GM21576 (cell line): ENCODE measurements at regions not wholly inside any gene's neighbourhood (a gene's known extent, or its start where the extent isn't known, plus 50 kb on each side); places are given as distances from the start of the nearest gene placed in this dataset.

ENCODE experiments used
- ATAC-seq: cut with Tn5 transposase; IDR thresholded peaks from one replicate; pipeline ENCODE4 v1.9.1; 2021; ENCODE audit warnings: mild to moderate bottlenecking, moderate library complexity; ENCODE audit not compliant: unreplicated experiment

- ATAC-seq = no peak
Measured at GRCh38 chr13:40235160-40235796, 431.2 kb downstream of the FOXO1 start.

- ATAC-seq = no peak
Measured at GRCh38 chr13:40236566-40237168, 429.8 kb downstream of the FOXO1 start.

- ATAC-seq = no peak
Measured at GRCh38 chr13:40238761-40239160, 427.7 kb downstream of the FOXO1 start.

GRCh38 chr13:40240293-40240692 lies 426.1 kb downstream of the FOXO1 start:
- no peak for ATAC-seq

- ATAC-seq = no peak
Measured at GRCh38 chr13:40241125-40241798, 425.2 kb downstream of the FOXO1 start.

GRCh38 chr13:40243047-40243446 lies 423.4 kb downstream of the FOXO1 start:
- ATAC-seq = no peak

GRCh38 chr13:40243982-40244381 lies 422.5 kb downstream of the FOXO1 start:
- ATAC-seq = no peak

GRCh38 chr13:40245567-40245966 lies 420.9 kb downstream of the FOXO1 start:
- no peak for ATAC-seq

GRCh38 chr13:40247845-40248244 lies 418.6 kb downstream of the FOXO1 start:
- no peak for ATAC-seq

- no peak for ATAC-seq
Measured at GRCh38 chr13:40251343-40252032, 415.0 kb downstream of the FOXO1 start.

GRCh38 chr13:40252241-40252640 lies 414.2 kb downstream of the FOXO1 start:
- ATAC-seq = no peak

- ATAC-seq = no peak
Measured at GRCh38 chr13:40252676-40253075, 413.8 kb downstream of the FOXO1 start.

GRCh38 chr13:40254394-40254793 lies 412.0 kb downstream of the FOXO1 start:
- no peak for ATAC-seq

- no peak for ATAC-seq
Measured at GRCh38 chr13:40255551-40255950, 410.9 kb downstream of the FOXO1 start.

GRCh38 chr13:40259899-40260298 lies 406.5 kb downstream of the FOXO1 start:
- no peak for ATAC-seq

GRCh38 chr13:40261336-40261735 lies 405.1 kb downstream of the FOXO1 start:
- ATAC-seq = no peak

GRCh38 chr13:40261947-40262346 lies 404.5 kb downstream of the FOXO1 start:
- no peak for ATAC-seq

- no peak for ATAC-seq
Measured at GRCh38 chr13:40269086-40269485, 397.4 kb downstream of the FOXO1 start.

- ATAC-seq = no peak
Measured at GRCh38 chr13:40270726-40271125, 395.7 kb downstream of the FOXO1 start.

GRCh38 chr13:40271271-40271885 lies 395.1 kb downstream of the FOXO1 start:
- ATAC-seq = no peak
